ENCODE measurements at regions not wholly inside any gene's neighbourhood (a gene's known extent, or its start where the extent isn't known, plus 50 kb on each side); places are given as distances from the start of the nearest gene placed in this dataset.

GRCh38 chr10:113293167-113293566, 259.7 kb upstream of the HABP2 start:
- DNase-seq, result no peak

GRCh38 chr10:113294868-113295267, 258.0 kb upstream of the HABP2 start:
- no peak for DNase-seq

GRCh38 chr10:113297226-113297625, 255.6 kb upstream of the HABP2 start:
- no peak for DNase-seq

DNA sequence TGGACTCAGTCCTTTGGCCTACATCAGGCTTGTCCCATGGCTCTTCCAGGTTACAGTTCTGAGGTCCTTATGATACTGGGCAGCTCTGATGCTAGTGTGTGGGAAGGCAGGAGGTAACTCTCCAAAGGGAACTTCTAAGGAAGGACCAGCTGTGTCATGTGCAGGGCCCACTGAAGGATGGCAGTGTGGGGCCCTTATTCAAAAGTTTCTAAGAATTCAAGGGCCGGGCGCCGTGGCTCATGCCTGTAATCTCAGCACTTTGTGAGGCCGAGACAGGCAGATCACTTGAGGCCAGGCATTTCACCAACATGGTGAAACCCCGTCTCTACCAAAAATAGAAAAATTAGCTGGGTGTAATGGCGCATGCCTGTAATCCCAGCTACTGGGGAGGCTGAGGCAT, 254.2 kb upstream of the HABP2 start:
- DNase-seq, result no peak

GRCh38 chr10:113300201-113300600, 252.7 kb upstream of the HABP2 start:
- DNase-seq, result no peak

DNA sequence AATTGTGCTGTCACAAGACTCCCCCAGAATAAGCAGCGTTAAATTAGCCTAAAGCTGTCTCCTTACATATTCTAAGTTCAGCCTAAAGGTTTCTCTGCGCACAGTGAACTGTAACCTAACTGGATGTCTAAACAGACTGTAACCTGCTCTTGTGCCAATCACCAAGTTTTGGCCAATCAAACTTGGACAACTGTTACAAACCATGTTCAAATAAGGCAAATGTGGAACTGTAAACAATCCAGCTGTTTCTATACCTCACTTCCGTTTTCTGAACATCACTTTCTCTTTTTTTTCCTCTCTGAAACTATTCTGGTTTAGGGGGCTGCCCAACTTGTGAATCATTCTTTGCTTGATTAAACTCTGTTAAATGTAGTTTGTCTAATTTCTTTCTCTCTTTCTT, 252.2 kb upstream of the HABP2 start:
- DNase-seq, result no peak

DNA sequence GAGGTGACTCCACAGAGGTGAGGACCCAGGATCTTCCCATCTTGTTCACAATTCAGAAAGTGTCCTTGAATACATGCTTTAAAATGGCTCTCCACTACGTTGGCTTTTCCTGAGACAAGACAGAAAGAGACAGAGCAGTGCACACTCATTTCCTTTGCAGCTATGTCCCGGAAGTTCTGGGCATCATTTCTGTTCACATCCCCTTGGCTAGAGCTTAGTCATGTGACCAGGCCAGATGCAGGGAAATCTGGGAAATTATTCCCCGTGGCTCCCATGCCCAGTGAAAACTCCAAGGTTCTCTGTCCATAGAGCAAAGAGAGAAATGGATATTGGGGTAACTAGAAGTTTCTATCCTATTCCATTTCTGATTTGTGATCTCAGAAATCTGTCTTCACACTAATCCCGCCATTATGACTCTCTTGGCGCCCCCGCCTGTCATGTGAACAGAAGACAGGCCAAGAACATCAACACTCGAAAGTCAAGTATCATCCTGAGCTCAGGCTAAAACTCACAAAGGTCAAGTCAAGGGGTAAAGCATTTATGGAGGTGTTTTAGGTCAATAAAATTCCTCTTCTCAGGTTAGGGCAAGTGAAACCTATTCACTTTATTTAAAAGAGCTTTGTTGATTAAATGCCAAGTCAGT, 251.4 kb upstream of the HABP2 start:
- no peak for DNase-seq

GRCh38 chr10:113302062-113302461, 250.8 kb upstream of the HABP2 start:
- no peak for DNase-seq

GRCh38 chr10:113303544-113304146, 249.2 kb upstream of the HABP2 start:
- no peak for DNase-seq

DNA sequence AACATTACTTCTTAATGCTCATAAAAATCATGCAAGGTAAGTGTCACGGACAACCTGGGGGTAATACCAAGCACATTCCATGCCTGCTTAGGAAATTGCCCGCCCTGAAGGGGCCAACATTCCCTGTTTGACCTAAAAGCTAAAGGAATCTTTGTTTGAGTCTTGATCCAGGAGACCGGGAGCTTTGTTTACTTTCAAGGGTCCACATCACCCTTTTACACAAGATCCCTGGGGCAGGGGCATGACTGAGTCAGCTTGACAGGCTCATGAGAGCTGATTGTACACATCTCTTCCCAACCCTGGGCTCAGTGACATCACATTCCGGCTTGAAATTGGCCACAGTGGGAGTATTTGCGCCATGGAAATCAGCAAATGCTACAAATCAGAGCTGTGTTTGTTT, 248.1 kb upstream of the HABP2 start:
- DNase-seq, result no peak

DNA sequence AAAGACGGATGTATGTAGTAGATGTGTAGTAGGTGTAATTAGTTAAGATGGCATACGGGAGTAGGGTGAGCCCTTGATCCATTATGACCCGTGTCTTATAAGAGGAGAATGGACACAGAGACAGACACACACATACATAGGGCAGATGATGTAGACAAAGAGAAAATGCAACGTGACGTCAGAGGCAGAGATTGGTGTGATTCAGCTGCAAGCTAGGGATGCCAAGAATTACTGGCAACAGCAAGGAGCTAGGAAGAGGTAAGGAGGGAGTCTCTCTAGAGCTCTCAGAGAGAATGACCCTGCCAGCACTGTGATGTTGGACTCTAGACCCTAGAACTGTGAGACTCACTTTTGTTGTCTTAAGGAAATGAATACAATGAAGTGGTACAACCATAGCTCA, 247.0 kb upstream of the HABP2 start:
- DNase-seq, result no peak

GRCh38 chr10:113309791-113310190, 243.1 kb upstream of the HABP2 start:
- DNase-seq, result no peak

DNA sequence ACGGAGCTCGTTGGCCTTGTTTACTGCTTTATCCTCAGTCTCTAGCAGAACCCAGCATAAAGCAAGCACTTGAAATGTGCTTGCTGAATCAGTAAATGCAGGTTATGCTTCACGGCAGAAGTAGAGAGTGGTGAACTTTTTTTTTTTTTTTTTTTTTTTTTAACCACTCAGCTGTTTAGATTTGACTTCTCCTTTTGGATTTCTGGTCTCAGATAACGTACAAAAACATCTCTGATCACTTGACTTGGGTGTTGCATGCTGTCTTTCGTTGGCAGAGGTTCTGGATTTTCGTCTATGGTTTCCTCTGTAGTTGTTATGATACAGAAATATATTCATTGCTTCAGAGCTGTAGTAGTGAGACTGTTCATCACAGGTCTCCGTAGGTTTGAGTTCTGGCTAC, 242.5 kb upstream of the HABP2 start:
- no peak for DNase-seq

DNA sequence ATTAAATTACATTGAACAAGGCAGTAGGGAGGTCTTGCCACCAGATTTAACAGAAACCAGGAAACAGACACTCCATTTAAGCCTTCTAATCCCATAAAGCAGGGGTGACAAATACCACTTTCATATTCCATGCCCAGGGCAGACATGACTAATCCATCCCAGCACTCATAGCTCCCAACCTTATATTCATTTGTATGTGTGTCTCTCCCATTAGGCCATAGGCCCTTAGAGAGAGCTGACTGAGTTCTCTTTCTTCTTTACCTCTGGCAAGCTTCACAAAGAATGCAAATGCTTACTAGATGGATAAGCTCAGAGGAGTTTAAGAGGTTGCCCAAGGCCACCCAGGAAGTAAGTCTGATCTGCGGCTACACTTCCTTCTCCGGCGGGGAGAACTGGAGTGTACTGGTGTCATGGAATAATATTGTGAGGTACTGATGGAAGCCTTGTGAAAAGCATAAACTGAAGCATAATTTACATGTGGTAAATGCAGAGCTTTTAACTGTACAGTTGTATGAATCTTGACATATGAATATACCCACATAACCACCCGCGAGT, 239.7 kb upstream of the HABP2 start:
- no peak for DNase-seq

DNA sequence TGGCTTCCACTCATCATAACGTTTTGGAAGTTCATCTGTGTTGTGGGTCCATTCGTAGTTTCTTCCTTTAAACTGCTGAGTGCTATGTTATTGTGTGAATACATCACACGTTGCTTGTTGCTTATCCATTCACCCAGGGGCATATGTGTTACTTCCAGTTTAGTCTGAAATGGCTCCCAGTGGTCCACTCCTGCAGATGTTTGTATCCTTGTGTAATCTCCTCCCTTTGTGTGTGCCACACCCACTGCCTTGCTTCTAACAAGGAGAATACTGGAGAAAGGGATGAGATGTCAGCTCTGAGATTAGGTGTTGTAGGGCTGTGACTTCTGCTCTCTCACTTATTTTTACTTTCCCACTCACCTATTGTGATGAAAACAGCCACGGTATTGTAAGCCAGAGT, 239.1 kb upstream of the HABP2 start:
- DNase-seq, result no peak

GRCh38 chr10:113316506-113316905, 236.3 kb upstream of the HABP2 start:
- DNase-seq, result no peak

DNA sequence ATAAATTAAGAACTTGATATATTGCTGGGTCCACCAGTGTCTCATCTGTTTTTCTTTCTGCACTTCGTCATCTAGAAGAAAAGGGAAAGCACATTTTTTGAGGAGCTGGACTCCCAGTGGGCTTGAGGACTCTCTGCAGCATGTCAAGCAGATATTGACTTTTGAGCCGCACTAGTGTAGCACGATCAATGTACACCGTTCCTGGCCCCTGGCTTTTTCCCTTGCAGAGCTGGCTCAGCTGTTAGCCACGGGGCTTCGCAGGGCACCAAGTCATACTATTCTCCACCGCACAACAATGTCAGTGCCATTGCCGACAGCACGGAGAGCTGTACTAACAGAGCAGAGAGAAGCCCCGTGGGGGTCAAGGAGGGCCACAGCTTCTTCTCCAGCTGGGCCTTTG, 235.4 kb upstream of the HABP2 start:
- no peak for DNase-seq

- DNase-seq, result no peak
Measured at GRCh38 chr10:113319479-113319878, 233.4 kb upstream of the HABP2 start.

DNA sequence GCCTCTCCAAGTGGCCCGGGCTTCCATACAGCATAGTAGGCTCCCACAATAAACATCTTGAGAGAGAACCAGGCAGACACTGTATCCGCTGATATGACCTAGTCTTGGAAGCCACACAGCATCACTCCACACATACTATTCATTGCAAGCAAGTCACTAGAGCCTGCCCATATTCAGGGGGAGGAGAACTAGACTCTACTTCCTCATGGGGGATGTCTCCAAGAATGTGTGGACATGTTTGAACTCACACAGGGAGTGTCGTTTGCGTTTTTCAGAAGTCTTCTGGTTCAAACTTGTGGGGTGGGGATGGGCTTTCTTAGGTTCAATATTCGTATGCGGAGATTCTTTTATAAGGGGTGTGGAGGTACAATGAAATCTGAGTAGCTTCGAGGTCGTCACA, 232.6 kb upstream of the HABP2 start:
- no peak for DNase-seq

GRCh38 chr10:113320987-113321386, 231.9 kb upstream of the HABP2 start:
- DNase-seq, result no peak

GRCh38 chr10:113322843-113323242, 230.0 kb upstream of the HABP2 start:
- DNase-seq, result no peak

DNA sequence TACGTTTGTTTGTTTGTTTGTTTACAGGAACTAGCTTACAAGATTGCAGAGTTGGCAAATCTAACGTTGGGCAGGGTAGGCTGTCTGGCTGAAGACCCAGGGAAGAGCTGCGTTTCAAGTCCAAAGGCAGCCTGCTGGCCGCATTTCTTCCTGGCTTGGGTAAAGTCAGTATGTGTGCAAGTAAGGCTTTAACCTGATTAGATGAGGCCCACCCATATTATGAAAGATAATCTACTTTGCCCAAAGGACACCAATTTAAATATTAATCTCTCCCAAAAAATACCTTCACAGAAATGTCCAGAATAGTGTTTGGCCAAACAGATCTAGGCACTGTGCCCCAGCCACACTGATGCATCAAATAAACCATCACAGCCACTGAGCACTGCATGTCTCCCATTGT, 228.9 kb upstream of the HABP2 start:
- DNase-seq, result no peak

- no peak for DNase-seq
Measured at GRCh38 chr10:113326160-113327111, 226.4 kb upstream of the HABP2 start.

DNA sequence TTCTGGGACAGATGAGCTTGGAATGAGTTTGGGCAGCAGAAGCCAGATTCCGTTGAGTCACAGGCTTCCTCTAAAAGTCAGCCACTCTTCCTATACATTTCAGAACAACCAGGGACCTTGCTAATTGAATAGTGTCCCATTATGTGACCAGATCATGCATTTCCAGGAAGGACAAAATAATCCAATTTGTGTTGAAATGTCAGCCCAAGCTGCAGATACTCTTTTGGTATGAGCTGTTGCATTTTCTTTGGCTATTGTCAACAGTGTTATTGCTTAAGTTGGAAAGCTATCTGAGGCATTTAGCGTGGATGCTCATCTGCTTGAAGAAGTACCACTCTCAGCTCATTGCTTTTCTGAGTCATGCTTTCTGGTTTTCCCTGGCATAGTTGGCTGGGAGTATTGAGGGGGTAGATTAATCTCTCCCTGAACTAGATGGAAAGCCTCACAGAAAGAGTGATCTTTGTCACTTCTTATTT, 223.7 kb upstream of the HABP2 start:
- no peak for DNase-seq

All from DMS 273 treated with DMSO at 0.1 percent for 48 hours (cell line).